ENCODE measurements at regions not wholly inside any gene's neighbourhood (a gene's known extent, or its start where the extent isn't known, plus 50 kb on each side); places are given as distances from the start of the nearest gene placed in this dataset.

DNA sequence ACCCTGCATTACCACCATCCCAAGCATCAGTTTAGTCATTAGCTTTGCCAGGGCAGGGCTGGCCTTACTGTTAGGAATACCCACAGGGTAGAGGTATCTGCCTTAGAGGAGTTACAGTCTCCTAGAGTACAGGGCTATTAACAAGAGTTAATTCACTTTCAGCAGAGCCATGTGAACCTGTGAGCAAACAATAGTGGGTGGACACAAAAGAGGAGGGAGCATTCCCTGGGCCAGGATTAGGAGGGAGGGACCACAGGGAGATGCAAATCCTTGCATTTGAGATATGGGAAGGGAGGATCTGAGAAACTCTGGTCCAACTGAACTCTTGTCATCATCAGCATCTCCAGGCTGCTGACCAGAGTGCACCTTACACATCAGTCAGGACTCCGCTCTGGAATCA is 51.1 kb upstream of the IGSF21 start:
- H4K20me1 ChIP-seq (replicated peaks in 1 of 2; ENCODE audit: control insufficient read depth in 1 of 2, insufficient read depth in 2 of 2, low read length in 2 of 2): no peaks in the 10 kb centered on the region
- POLR2A ChIA-PET (ENCODE audit: partially characterized antibody): no interaction called here
- H3K56ac ChIP-seq (replicated peaks; ENCODE audit: insufficient read length, low read depth, low read length): no peak overlapping the region
- H3K23ac ChIP-seq (ENCODE audit: insufficient read length): no peak overlapping the region
- H2BK120ac ChIP-seq (replicated peaks; ENCODE audit: low read depth, low read length): no peak overlapping the region
- TF ChIP-seq POLR2AphosphoS5 (IDR thresholded peaks at IDR 0.05; ENCODE audit: low read depth, low read length) (no peak), SP4 (IDR thresholded peaks at IDR 0.05; ENCODE audit: low read length) (no peak), SAP30 (IDR thresholded peaks at IDR 0.05; ENCODE audit: insufficient read depth, insufficient replicate concordance, low read length) (no peak), SUZ12 (IDR thresholded peaks at IDR 0.05; ENCODE audit: low read length) (no peak), MAFK (IDR thresholded peaks at IDR 0.05; ENCODE audit: low read depth, low read length) (no peak), RAD21 (IDR thresholded peaks at IDR 0.05 in 1 of 2, conservative IDR thresholded peaks at IDR 0.05 in 1 of 2; ENCODE audit: low read depth in 2 of 2, low read length in 2 of 2) (no peak), KDM4A (IDR thresholded peaks at IDR 0.05; ENCODE audit: low read depth, low read length, severe bottlenecking) (no peak), BRCA1 (IDR thresholded peaks at IDR 0.05; ENCODE audit: low read depth, low read length) (no peak), EGR1 (IDR thresholded peaks at IDR 0.05; ENCODE audit: borderline replicate concordance, low read depth, low read length) (no peak), KDM1A (IDR thresholded peaks at IDR 0.05; ENCODE audit: borderline replicate concordance, low read length) (no peak), EZH2 (IDR thresholded peaks at IDR 0.05; ENCODE audit: low read depth, low read length, severe bottlenecking) (no peak), CBX5 (IDR thresholded peaks at IDR 0.05; ENCODE audit: low read depth, low read length) (no peak), TCF12 (IDR thresholded peaks at IDR 0.05; ENCODE audit: low read depth, low read length) (no peak)
- TF ChIP-seq, protein P1, sequence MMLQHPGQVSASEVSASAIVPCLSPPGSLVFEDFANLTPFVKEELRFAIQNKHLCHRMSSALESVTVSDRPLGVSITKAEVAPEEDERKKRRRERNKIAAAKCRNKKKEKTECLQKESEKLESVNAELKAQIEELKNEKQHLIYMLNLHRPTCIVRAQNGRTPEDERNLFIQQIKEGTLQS (IDR thresholded peaks at IDR 0.05; ENCODE audit: insufficient read depth, low read depth, low read length): no peak
- no peak overlapping the region for H2BK20ac ChIP-seq (ENCODE audit: low read length)
- no peaks in the 10 kb centered on the region for H3K79me1 ChIP-seq (ENCODE audit: low read depth, low read length)
- no peak overlapping the region for H3K9ac ChIP-seq (replicated peaks in 1 of 4; ENCODE audit: extremely low read depth in 1 of 4, low read depth in 3 of 4, low read length in 3 of 4)
- no peak overlapping the region for H4K8ac ChIP-seq (ENCODE audit: extremely low read depth, insufficient read depth, low read length)
- no peaks in the 10 kb centered on the region for H3K9me3 ChIP-seq (ENCODE audit: insufficient read depth in 2 of 2, low read depth in 1 of 2, low read length in 1 of 2)
- no peak overlapping the region for H2BK12ac ChIP-seq (ENCODE audit: low read depth, low read length)
- H3K18ac ChIP-seq (ENCODE audit: extremely low read depth, low read length): no peak overlapping the region
- H3K79me2 ChIP-seq (ENCODE audit: control insufficient read depth in 1 of 2, insufficient read depth in 2 of 2, low read length in 2 of 2): no peaks in the 10 kb centered on the region
- H3K4me2 ChIP-seq (ENCODE audit: insufficient read depth in 1 of 2, low read depth in 2 of 2, low read length in 2 of 2): no peak overlapping the region
- no peaks in the 10 kb centered on the region for H3K36me3 ChIP-seq (ENCODE audit: control insufficient read depth in 2 of 4, insufficient read depth in 4 of 4, low read length in 3 of 4)
- CTCF ChIA-PET (ENCODE audit: partially characterized antibody): no interaction called here
- no peak overlapping the region for H4K91ac ChIP-seq (replicated peaks; ENCODE audit: insufficient read length, low read length)
- H3K27me3 ChIP-seq (replicated peaks in 1 of 4; ENCODE audit: control insufficient read depth in 3 of 4, extremely low read depth in 1 of 4, insufficient read depth in 3 of 4, low read length in 3 of 4): peaks cover 0 to 3% (median under 1%) of the 10 kb centered on the region in 4 experiments; a peak in 1 of 7 replicates
- no peak overlapping the region for H2AK5ac ChIP-seq (ENCODE audit: low read depth, low read length)
- DNase-seq (ENCODE audit: low read depth in 1 of 2, low spot score in 2 of 2) (no peak), FAIRE-seq (no peak)
- no peak overlapping the region for H3K4ac ChIP-seq (replicated peaks; ENCODE audit: insufficient read length, low read depth, low read length)
- no peak overlapping the region for H2BK5ac ChIP-seq (ENCODE audit: low read depth, low read length)
- no peak overlapping the region for H3K4me3 ChIP-seq (ENCODE audit: extremely low read depth in 1 of 4, insufficient read depth in 2 of 4, low read depth in 3 of 4, low read length in 4 of 4)
- WGBS, 2 experiments (ENCODE audit: extremely low coverage in 1 of 2, insufficient coverage in 1 of 2, insufficient read length in 1 of 2, insufficient replicate concordance in 2 of 2, low coverage in 1 of 2, low lambda C conversion rate in 2 of 2, missing lambda C conversion rate in 1 of 2): 81% methylated on average over 1 of the region's 1 CpG; no CpG with 5 or more reads in 1 of the 2 experiments
- no peak overlapping the region for H2AFZ ChIP-seq (ENCODE audit: low read length)
- H3K27ac ChIP-seq (ENCODE audit: low read depth, low read length): no peak overlapping the region
- H2BK15ac ChIP-seq (ENCODE audit: low read length): no peak overlapping the region
- no peak overlapping the region for H3K14ac ChIP-seq (ENCODE audit: insufficient read length)
- no peaks in the 10 kb centered on the region for H3K23me2 ChIP-seq (ENCODE audit: low read depth, low read length)
- H3K4me1 ChIP-seq (replicated peaks in 1 of 4; ENCODE audit: control insufficient read depth in 3 of 4, insufficient read depth in 4 of 4, low read length in 3 of 4): no peaks in the 10 kb centered on the region
- H4K5ac ChIP-seq (ENCODE audit: insufficient read length, low read depth, low read length): no peak overlapping the region
